ENCODE measurements at regions not wholly inside any gene's neighbourhood (a gene's known extent, or its start where the extent isn't known, plus 50 kb on each side); places are given as distances from the start of the nearest gene placed in this dataset.
A peak's percentile ranks its signal among the peaks of the same experiment; 100 is the strongest.

DNA sequence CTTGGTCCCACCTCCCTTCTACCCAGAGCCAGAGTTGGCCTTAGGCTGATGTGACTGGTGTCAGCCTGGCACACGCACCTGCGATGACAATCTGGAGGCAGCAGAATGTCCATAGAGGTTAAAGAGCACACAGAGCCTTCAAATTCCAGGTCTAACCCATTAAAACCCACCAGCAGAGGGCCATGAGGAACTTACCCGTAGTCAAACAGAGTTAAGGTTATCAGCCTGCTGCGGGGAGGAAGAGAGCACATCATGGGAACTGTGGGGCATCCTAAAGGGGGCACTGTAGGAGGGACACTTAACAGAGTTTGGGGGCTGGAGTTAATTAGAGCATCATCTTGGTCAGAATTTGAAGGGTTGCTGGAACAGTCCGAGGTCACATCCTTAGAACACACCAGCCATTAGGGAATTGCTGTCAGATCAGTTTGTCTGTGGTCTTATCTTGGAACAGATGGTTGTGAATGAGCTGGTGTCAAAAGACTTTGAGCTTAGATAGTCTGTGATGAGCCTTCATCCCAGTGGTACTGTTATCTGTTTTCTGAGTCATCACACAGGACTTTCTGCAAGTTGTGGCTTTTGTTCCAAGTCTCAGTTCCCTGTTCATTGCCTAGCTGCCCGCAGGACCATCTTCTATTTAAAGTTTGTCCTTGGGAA, 248.6 kb downstream of the LOXHD1 start:
- FAIRE-seq (no peak), DNase-seq (ENCODE audit: low read depth) (peak; percentile 11)

DNA sequence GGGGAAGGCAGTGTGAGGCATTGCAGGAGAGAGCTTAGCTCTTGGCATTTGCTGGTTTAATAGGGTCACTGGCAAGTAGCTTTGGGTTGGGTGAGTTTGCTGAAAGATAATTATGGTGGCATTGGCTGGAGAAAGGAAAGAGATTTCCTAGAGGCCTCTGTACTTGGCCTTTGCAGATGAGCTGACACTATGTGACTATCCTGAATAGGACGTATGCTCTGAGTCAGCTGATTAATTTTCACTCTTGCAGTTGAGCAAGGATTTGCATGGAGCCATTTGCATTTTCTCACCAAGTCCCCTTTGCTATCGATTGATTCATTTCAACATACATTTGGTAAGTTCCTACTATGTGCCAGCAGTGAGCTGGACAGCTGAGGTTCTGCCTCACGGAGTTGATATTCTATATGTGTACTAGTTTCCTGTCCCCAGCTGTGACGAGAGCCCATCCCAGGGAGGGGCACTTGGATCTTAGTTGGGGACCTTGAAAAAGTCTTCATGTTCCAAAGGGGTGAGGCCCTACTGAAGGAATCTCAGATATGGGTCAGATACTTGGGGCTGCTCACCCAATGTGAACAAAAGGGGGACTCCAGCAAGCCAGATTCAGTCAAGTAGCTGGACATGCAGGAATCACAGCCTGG, 245.7 kb downstream of the LOXHD1 start:
- peaks cover 9% of the 10 kb centered on the region for H3K4me1 ChIP-seq (ENCODE audit: insufficient read depth, low read length)

More for the DNA sequence above, 248.6 kb downstream of the LOXHD1 start:
- Mint-ChIP-seq H3K27ac (ENCODE audit: unreplicated experiment) (no peak overlapping the region), H3K27me3 (ENCODE audit: low read depth, unreplicated experiment) (peaks cover 32% of the 10 kb centered on the region), H3K9me3 (ENCODE audit: unreplicated experiment) (peaks cover 3% of the 10 kb centered on the region), H3K4me3 (ENCODE audit: unreplicated experiment) (no peak overlapping the region), H3K36me3 (ENCODE audit: low read depth, unreplicated experiment) (no peaks in the 10 kb centered on the region), H3K4me1 (ENCODE audit: low read depth, unreplicated experiment) (peaks cover 36% of the 10 kb centered on the region)
- Histone ChIP-seq H2AFZ (ENCODE audit: low read depth, low read length) (no peak overlapping the region), H3K9me3 (ENCODE audit: insufficient read depth, low read depth, low read length) (no peaks in the 10 kb centered on the region), H3K4me2 (ENCODE audit: low read length) (no peak overlapping the region), H3K79me2 (ENCODE audit: insufficient read depth, low read length) (no peaks in the 10 kb centered on the region), H3K9ac (ENCODE audit: low read length) (no peak overlapping the region), H3K36me3 (ENCODE audit: insufficient read depth, low read length) (no peaks in the 10 kb centered on the region), H3K27me3 (ENCODE audit: insufficient read depth, low read length) (peaks cover 5% of the 10 kb centered on the region), H3K27ac (ENCODE audit: low read depth, low read length) (no peak overlapping the region), H3K4me1 (ENCODE audit: insufficient read depth, low read length) (peaks cover 9% of the 10 kb centered on the region), H4K20me1 (ENCODE audit: insufficient read depth, low read length) (no peaks in the 10 kb centered on the region), H3K4me3 (ENCODE audit: insufficient read depth, low read depth, low read length) (no peak overlapping the region)
- TF ChIP-seq, protein P1, sequence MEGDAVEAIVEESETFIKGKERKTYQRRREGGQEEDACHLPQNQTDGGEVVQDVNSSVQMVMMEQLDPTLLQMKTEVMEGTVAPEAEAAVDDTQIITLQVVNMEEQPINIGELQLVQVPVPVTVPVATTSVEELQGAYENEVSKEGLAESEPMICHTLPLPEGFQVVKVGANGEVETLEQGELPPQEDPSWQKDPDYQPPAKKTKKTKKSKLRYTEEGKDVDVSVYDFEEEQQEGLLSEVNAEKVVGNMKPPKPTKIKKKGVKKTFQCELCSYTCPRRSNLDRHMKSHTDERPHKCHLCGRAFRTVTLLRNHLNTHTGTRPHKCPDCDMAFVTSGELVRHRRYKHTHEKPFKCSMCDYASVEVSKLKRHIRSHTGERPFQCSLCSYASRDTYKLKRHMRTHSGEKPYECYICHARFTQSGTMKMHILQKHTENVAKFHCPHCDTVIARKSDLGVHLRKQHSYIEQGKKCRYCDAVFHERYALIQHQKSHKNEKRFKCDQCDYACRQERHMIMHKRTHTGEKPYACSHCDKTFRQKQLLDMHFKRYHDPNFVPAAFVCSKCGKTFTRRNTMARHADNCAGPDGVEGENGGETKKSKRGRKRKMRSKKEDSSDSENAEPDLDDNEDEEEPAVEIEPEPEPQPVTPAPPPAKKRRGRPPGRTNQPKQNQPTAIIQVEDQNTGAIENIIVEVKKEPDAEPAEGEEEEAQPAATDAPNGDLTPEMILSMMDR (IDR thresholded peaks at IDR 0.05; ENCODE audit: insufficient read depth, low read depth, low read length), result no peak
- TF ChIP-seq EZH2 (IDR thresholded peaks at IDR 0.05; ENCODE audit: insufficient read depth, low read length), result no peak

More for the DNA sequence above, 245.7 kb downstream of the LOXHD1 start:
- H3K27ac Mint-ChIP-seq (ENCODE audit: unreplicated experiment), result no peak overlapping the region
- Histone ChIP-seq H3K9ac (ENCODE audit: low read length) (no peak overlapping the region), H3K79me2 (ENCODE audit: insufficient read depth, low read length) (no peaks in the 10 kb centered on the region), H3K9me3 (ENCODE audit: insufficient read depth, low read depth, low read length) (no peaks in the 10 kb centered on the region), H3K4me3 (ENCODE audit: insufficient read depth, low read depth, low read length) (no peak overlapping the region), H3K36me3 (ENCODE audit: insufficient read depth, low read length) (no peaks in the 10 kb centered on the region), H4K20me1 (ENCODE audit: insufficient read depth, low read length) (no peaks in the 10 kb centered on the region), H3K27ac (ENCODE audit: low read depth, low read length) (no peak overlapping the region), H3K4me2 (ENCODE audit: low read length) (no peak overlapping the region), H3K27me3 (ENCODE audit: insufficient read depth, low read length) (peaks cover 5% of the 10 kb centered on the region), H2AFZ (ENCODE audit: low read depth, low read length) (no peak overlapping the region)
- no peaks in the 10 kb centered on the region for H3K36me3 Mint-ChIP-seq (ENCODE audit: low read depth, unreplicated experiment)
- H3K4me3 Mint-ChIP-seq (ENCODE audit: unreplicated experiment), result no peak overlapping the region
- TF ChIP-seq, protein P1 (IDR thresholded peaks at IDR 0.05; ENCODE audit: insufficient read depth, low read depth, low read length), result no peak
- TF ChIP-seq EZH2 (IDR thresholded peaks at IDR 0.05; ENCODE audit: insufficient read depth, low read length), result no peak
- DNase-seq (ENCODE audit: low read depth) (no peak), FAIRE-seq (no peak)
- H3K27me3 Mint-ChIP-seq (ENCODE audit: low read depth, unreplicated experiment), result peaks cover 41% of the 10 kb centered on the region
- H3K4me1 Mint-ChIP-seq (ENCODE audit: low read depth, unreplicated experiment), result peaks cover 36% of the 10 kb centered on the region
- peaks cover 3% of the 10 kb centered on the region for H3K9me3 Mint-ChIP-seq (ENCODE audit: unreplicated experiment)

Measured in astrocyte (in vitro differentiated cells and primary cell).